ENCODE measurements at regions not wholly inside any gene's neighbourhood (a gene's known extent, or its start where the extent isn't known, plus 50 kb on each side); places are given as distances from the start of the nearest gene placed in this dataset.

DNA sequence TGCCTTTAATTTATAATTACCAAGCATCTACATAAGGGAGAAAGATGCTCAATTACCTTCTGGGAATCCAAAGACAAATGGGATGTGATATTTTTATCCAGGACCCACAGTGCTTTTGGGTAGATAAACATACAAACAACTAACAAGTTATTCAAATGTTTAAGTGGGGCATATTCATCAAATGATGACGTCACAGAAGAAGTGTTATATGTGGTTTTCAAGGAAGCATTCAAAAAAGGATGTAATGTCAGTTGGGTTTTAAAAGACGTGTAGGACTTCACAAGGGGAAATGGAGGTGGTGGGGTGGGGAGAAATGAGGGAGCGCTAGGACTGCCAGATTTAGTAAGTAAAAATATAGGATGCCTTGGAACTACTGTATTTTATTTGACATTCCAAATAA, 915.9 kb downstream of the KCNA4 start:
- H3K4me3 ChIP-seq (ENCODE audit: low read depth, low read length) = no peak overlapping the region
- TF ChIP-seq, protein P1, sequence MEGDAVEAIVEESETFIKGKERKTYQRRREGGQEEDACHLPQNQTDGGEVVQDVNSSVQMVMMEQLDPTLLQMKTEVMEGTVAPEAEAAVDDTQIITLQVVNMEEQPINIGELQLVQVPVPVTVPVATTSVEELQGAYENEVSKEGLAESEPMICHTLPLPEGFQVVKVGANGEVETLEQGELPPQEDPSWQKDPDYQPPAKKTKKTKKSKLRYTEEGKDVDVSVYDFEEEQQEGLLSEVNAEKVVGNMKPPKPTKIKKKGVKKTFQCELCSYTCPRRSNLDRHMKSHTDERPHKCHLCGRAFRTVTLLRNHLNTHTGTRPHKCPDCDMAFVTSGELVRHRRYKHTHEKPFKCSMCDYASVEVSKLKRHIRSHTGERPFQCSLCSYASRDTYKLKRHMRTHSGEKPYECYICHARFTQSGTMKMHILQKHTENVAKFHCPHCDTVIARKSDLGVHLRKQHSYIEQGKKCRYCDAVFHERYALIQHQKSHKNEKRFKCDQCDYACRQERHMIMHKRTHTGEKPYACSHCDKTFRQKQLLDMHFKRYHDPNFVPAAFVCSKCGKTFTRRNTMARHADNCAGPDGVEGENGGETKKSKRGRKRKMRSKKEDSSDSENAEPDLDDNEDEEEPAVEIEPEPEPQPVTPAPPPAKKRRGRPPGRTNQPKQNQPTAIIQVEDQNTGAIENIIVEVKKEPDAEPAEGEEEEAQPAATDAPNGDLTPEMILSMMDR (conservative IDR thresholded peaks at IDR 0.05; ENCODE audit: low read depth, low read length) = no peak
- no peak for DNase-seq (ENCODE audit: low read depth)

DNA sequence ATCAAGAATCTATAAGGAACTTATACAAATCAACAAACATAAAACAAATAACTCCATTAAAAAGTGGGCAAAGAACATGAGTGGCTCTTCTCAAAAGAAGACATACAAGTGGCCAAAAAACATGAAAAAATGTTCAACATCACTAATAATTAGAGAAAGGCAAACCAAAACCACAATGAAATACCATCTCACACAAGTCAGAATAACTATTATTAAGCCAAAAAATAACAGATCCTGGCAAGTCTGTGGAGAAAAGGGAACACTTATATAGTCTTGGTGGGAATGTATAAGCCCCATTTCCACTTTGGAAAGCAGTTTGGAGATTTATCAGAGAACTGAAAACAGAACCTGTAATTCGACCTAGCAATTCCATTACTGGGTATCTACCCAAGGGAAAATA, 921.0 kb downstream of the KCNA4 start:
- no peak for DNase-seq (ENCODE audit: low read depth)
- TF ChIP-seq, protein P1 (conservative IDR thresholded peaks at IDR 0.05; ENCODE audit: low read depth, low read length) = no peak
- H3K4me3 ChIP-seq (ENCODE audit: low read depth, low read length) = no peak overlapping the region

DNA sequence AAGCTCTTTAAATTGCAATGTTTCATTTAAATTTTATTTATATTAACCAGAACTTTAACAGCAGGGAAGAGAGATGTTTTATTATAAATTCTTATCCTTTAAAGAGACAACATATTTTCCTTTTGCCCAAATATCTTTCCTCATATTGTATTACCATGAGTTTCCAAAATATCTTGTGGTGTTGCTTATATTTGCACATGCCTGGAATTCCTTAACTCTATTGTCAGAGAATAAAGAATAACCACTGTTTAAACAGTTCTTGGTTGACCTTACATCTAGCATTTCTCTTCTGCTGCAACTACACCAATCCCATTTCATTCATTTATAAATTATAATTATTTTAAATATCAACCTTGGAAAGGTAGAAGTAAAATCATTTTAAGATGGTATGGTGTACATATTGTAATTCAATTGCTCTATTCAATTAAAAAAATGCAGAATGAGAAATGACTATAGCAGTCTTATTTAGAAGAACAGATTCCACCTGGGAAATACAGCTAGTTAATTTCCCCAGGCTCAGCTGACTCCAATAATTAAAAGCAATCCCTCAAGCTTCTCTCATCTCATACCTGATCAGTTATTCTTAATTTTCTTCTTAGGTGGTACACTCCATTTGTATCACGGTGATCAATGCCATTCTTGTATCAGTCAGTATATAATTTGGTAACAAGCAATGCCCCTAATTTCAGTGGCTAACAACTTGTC, 923.3 kb downstream of the KCNA4 start:
- TF ChIP-seq, protein P1 (conservative IDR thresholded peaks at IDR 0.05; ENCODE audit: low read depth, low read length) = no peak
- DNase-seq (ENCODE audit: low read depth) = peak; percentile 72

DNA sequence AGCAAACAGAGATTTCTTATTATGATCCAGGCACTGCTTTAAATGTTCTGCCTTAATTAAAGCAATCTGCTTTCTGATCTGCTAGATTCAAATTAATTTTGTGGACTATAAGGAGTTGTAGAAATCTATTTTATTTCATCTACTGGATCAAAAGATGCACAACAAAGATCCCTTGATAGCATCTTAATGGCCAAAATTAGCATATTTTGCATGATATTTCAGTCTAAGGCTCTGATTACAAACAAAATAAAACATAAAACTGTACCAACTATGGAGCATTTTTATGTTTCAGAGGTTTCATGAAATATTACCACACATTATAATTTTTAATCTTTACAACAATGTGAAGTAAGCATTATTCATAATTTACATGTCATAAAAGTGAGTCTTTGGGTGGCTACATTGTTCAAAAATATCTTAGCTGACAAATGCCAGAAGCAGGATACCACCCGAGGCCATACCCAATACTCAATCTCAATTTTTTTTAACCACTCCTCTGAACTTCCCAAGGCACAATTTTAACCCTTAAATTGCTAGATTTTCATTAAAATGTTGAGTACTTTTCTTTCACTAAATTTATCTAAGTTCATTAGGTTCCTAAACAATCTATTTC, 929.5 kb downstream of the KCNA4 start:
- TF ChIP-seq, protein P1 (conservative IDR thresholded peaks at IDR 0.05; ENCODE audit: low read depth, low read length) = no peak
- H3K4me3 ChIP-seq (ENCODE audit: low read depth, low read length) = no peak overlapping the region
- no peak for DNase-seq (ENCODE audit: low read depth)

More for the DNA sequence above, 923.3 kb downstream of the KCNA4 start:
- no peak overlapping the region for H3K4me3 ChIP-seq (ENCODE audit: low read depth, low read length)

DNA sequence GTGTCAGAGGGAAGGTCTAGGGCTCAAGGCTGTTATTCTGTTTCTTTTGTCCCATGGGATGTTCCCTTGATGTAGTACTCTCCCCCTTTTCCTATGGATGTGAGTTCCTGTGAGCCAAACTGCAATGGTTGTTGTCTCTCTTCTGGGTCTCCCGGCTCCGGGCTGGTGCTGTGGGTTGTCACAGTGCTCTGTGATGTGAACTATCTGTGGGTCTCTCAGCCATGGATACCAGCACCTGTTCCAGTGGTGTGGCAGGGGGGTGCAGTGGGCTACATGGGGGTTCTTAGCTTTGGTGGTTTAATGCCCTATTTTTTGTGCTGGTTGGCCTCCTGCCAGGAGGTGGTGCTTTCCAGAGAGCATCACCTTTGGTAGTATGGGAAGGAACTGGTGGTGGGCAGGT, 941.1 kb downstream of the KCNA4 start:
- TF ChIP-seq, protein P1 (conservative IDR thresholded peaks at IDR 0.05; ENCODE audit: low read depth, low read length) = no peak
- DNase-seq (ENCODE audit: low read depth) = no peak
- H3K4me3 ChIP-seq (ENCODE audit: low read depth, low read length) = no peak overlapping the region

DNA sequence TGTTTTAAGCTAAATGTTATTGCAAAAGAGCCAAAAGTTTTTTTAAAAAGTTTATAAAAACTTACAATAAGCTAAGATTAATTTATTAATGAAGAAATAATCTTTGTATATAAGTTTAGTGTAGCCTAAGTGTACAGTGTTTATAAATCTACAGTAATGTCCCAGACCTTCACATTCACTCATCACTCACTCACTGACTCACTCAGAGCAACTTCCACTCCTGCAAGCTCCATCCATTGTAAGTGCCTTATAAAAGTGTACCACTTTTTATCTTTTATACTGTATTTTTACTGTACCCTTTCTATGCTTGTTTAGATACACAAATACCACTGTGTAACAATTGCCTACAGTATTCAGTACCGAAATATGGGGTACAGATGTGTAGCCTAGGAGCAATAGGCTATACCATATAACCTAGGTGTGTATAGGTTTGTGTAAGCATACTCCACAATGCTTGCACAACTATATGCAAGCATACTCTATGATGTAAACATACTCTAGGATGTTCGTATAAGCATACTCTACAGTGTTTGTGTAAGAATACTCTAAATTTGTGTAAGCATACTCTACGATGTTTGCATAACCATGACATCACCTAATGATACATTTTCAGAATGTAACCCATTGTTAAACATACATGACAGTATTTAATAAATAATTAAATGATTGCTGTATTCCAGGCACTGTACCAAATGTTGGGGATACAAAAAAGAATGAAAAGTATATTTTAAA, 953.0 kb downstream of the KCNA4 start:
- TF ChIP-seq, protein P1 (conservative IDR thresholded peaks at IDR 0.05; ENCODE audit: low read depth, low read length) = no peak
- peak; percentile 2 for DNase-seq (ENCODE audit: low read depth)
- H3K4me3 ChIP-seq (ENCODE audit: low read depth, low read length) = no peak overlapping the region

Data from choroid plexus epithelial cell (primary cell).